ENCODE measurements at regions not wholly inside any gene's neighbourhood (a gene's known extent, or its start where the extent isn't known, plus 50 kb on each side); places are given as distances from the start of the nearest gene placed in this dataset.

- TF ChIP-seq CTCF (IDR thresholded peaks at IDR 0.05; ENCODE audit: borderline replicate concordance, control extremely low read depth, extremely low read depth, insufficient read depth, missing control alignments), result no peak
- DNase-seq (ENCODE audit: low spot score), result no peak
- in situ Hi-C loops (cut with MboI; ENCODE audit: low sequenced_read_pairs, unreplicated experiment), result no loop called here
These were observed 223.1 kb upstream of the CTNNB1 start for GRCh38 chr3:40976241-40976640.

GRCh38 chr3:40978442-40978841, 220.9 kb upstream of the CTNNB1 start:
- DNase-seq (ENCODE audit: low spot score), result no peak
- no peak for TF ChIP-seq CTCF (IDR thresholded peaks at IDR 0.05; ENCODE audit: borderline replicate concordance, control extremely low read depth, extremely low read depth, insufficient read depth, missing control alignments)
- in situ Hi-C loops (cut with MboI; ENCODE audit: low sequenced_read_pairs, unreplicated experiment), result no loop called here

GRCh38 chr3:40979962-40980361, 219.3 kb upstream of the CTNNB1 start:
- TF ChIP-seq CTCF (IDR thresholded peaks at IDR 0.05; ENCODE audit: borderline replicate concordance, control extremely low read depth, extremely low read depth, insufficient read depth, missing control alignments), result no peak
- DNase-seq (ENCODE audit: low spot score), result no peak
- in situ Hi-C loops (cut with MboI; ENCODE audit: low sequenced_read_pairs, unreplicated experiment), result no loop called here

- no peak for TF ChIP-seq CTCF (IDR thresholded peaks at IDR 0.05; ENCODE audit: borderline replicate concordance, control extremely low read depth, extremely low read depth, insufficient read depth, missing control alignments)
- no peak for DNase-seq (ENCODE audit: low spot score)
- in situ Hi-C loops (cut with MboI; ENCODE audit: low sequenced_read_pairs, unreplicated experiment), result no loop called here
These were observed 218.8 kb upstream of the CTNNB1 start for GRCh38 chr3:40980467-40980866.

- DNase-seq (ENCODE audit: low spot score), result no peak
- in situ Hi-C loops (cut with MboI; ENCODE audit: low sequenced_read_pairs, unreplicated experiment), result no loop called here
- no peak for TF ChIP-seq CTCF (IDR thresholded peaks at IDR 0.05; ENCODE audit: borderline replicate concordance, control extremely low read depth, extremely low read depth, insufficient read depth, missing control alignments)
These were observed 214.1 kb upstream of the CTNNB1 start for GRCh38 chr3:40985195-40985594.

GRCh38 chr3:40988468-40988867, 210.8 kb upstream of the CTNNB1 start:
- in situ Hi-C loops (cut with MboI; ENCODE audit: low sequenced_read_pairs, unreplicated experiment), result no loop called here
- no peak for TF ChIP-seq CTCF (IDR thresholded peaks at IDR 0.05; ENCODE audit: borderline replicate concordance, control extremely low read depth, extremely low read depth, insufficient read depth, missing control alignments)
- DNase-seq (ENCODE audit: low spot score), result no peak

All from GM13976 (cell line).